ENCODE measurements at regions not wholly inside any gene's neighbourhood (a gene's known extent, or its start where the extent isn't known, plus 50 kb on each side); places are given as distances from the start of the nearest gene placed in this dataset.

DNA sequence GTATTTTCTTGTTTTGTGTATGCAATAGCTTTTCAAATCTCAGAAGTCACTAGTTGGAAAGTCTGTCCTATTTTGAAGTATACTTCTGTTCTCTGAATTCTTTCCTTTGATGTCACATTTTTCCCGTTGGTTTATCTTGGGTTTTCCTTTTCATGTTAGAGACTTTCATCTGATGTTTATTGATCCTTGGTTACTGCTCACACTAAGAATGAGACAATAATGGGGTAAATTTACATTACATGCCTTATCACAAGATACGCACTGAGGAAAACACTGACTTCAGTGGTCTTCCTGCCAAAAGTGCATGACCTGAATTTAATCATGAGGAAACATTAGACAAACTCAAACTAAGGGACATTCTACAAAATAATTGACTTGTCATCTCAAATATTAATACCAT is 63.5 kb upstream of the C1GALT1 start:
- DNase-seq (ENCODE audit: low spot score) = no peak

DNA sequence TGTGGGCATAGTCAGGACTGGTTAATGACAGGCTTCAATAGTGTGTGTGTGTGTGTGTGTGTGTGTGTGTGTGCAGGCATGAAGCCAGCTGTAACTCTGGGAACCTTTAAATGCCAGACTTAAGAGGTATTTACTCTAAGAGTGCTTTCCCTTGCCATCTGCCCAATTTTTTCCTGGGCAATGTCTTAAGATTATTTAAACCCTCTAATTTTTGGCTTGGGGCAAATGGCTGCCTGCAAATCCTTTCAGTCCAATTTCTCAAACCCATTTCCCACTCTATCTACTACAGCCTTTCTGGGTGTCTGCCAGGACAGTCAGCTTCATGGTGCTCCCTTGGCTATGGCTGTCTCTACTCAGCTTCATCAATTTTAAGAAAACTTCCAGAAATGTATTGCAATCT is 62.6 kb upstream of the C1GALT1 start:
- DNase-seq (ENCODE audit: low spot score) = no peak

DNA sequence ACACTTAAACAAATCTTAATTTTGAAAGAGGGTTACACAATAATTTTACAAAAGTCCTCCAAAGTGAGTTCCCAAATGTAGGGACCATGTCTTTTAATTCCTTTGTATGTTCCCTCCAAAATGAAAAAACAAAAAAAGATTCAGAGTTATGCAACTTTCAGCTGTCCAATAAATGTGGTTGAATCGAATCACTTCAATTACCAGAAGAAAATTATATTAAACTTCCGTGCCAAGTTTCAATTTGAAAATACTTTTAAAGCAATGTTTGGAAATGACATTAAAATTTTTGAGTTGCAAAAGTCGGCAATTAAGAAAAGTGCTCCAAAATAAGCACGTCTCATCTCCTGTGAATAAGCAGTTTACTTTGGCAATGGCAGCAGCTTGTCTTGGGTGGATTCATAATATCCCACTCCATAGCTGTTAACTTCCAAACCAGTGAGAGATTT is 60.3 kb upstream of the C1GALT1 start:
- DNase-seq (ENCODE audit: low spot score) = no peak

DNA sequence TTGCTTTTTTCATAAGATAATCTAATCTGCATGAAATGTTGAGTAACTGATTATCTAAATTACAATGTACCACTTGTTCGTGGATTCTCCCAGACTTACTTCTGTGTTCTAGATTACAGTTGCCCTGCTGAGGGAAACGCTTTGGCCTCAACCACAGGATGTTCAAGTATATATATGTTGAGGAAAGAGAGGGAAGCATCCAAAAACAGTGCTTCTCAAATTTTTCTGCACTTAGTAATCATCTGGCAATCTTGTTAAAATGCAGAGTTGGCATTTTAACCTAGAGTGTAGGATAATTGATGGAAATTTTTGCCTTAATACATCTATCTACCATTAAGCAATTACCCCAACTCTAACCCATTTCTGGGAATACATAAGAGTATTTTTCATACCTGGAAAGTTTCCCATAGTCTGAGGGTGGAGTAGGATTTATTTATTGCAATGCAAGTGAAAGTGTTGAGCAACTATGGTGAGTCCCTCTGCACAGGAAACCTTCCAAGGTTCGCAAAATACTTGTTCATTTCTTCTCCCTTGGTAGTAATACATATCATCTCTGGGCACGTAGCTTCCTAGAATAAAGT is 59.6 kb upstream of the C1GALT1 start:
- DNase-seq (ENCODE audit: low spot score) = no peak

DNA sequence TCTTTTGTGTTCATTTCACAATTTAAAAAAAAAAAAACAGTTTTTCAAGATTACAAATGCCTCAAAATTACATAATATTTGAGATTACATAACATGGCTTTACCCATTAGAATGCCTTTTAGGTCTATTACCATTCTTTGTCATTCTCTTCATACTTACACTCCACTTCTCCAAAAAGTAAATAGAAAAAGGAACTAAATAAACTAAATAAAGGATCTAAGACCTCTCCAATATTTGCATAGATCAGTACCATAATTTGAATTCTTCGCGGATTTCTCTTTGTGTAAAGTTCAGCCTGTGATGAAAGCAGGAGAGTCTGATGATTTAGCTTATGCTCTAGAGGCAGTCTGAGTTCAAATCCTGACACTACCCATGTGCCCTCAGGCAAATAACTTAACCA is 56.4 kb upstream of the C1GALT1 start:
- no peak for DNase-seq (ENCODE audit: low spot score)

DNA sequence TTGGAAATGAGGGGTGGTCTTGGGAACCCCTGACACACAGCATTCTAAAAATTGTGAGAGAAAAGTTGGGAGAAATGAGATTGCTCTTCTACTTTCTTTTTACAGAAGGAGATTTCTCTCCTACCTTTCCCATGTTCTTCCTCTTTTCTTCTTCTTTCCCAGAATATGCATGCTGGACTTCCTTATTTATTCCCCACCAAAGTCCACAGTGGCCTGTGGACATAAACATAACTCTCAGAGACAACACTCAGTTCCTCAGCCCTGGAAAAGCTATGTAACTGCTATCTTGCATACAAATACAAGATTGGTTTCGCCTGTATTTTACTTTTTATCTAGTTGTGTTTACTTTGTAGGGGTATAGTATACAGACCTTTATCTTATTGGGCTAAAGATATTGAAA is 54.6 kb upstream of the C1GALT1 start:
- no peak for DNase-seq (ENCODE audit: low spot score)

DNA sequence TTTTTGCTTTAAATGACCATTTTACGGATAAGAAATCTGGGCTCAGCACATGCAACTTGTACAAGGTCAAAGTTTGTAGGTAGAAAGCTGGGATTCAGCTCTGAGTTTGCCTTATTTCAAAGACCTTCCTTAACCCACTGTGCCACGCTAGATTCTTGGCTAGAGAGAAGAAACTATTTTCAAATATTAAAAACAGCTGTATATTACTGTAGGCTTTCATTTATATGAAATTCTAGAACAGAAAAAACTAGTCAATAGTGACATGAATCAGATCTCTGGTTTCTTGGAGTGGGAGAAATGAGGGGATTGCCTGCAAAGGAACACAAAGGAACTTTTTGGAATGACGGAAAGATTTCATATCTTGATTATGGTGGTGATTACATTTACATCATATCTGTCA is 53.0 kb upstream of the C1GALT1 start:
- no peak for DNase-seq (ENCODE audit: low spot score)

DNA sequence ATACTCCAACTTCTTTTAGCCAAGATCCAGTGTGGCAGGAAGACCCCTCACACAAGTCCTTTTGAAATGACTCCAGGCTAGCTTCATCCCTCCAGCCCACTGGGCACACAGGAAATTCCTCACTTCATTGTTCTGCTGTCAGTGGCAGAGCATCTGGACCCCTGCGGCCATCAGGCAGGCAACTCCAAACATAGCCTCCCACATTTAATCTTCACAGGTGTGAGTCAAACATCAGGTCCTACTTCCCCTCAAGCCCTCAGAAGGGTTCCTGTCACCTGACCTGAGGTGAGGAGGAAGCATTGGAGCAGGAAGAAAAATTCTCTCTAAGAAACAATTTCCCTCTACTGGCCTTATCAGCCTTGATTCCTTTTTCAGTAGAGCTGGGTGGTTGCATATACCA is 51.1 kb upstream of the C1GALT1 start:
- DNase-seq (ENCODE audit: low spot score) = no peak

All from cerebellar cortex (tissue), 1 donor.